HG03469 (cell line): ENCODE measurements at regions not wholly inside any gene's neighbourhood (a gene's known extent, or its start where the extent isn't known, plus 50 kb on each side); places are given as distances from the start of the nearest gene placed in this dataset.
"Not testable (repeated sequence)": the region's sequence is repeated elsewhere in the genome, so short reads cannot be mapped to it uniquely, and the experiment has no call there.

ENCODE experiments used
- ATAC-seq: cut with Tn5 transposase; IDR thresholded peaks from one replicate; pipeline ENCODE4 v1.9.1; 2021; ENCODE audit warnings: mild to moderate bottlenecking, moderate library complexity, moderate number of reproducible peaks; ENCODE audit not compliant: unreplicated experiment

DNA sequence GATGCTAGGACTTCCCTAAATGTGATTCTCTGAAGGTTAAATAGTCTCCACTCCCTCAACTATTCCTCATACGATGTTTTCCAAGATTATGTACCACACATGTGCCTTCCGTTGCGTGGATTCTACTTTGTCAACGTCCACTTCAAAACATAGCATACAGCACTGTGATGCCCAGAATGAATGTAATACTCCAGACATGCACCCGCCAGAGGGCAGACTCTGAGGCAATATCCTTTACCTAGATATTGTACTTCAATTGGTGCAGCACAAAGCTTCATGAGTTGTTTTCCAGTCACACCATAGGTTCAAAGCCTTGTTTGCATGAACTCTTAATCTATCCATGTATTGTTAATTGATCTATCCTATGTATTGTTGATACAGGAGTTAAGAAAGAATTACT, 201.0 kb upstream of the NABP1 start:
- ATAC-seq: no peak

DNA sequence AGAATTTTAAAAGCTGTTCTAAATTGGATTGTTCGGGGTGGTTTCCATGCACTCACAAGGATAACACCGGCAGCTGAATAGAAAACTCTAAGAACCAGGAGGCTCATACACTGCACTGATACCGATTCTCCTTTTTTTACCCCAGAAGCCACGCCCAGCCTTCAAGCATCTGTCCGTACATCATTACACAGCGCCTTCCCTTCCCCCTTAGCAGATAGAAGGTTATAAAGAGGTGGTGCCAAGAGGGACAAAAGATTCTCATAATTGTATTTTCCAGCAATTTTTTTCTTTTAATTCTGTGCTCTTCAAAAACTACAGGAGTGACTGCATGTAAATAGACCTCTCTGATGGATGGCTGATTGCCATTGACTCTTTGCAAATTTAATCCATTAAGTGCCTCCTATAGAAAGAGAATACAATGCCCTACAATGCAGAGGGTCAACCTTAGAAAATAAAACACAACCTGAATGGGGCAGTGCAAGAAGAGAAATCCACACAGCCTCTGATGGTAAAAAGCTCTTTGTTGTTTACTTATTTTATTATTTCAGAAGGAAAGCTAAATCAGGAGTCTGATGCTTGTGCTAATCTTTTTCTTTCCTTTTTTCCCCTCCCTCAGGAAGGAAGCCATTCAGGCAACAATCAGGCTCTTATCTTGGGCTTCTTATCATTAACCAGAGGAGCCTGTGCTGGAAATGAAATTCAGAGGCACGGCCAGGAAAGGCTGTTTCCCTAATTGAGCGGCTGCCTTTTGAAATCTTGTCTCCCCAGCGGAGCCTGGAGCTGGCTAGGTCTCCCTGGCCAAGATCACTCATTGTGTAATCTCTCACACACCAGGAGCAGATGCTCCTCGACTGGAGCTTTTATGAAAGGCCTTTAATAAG, 198.9 kb upstream of the NABP1 start:
- ATAC-seq: no peak

DNA sequence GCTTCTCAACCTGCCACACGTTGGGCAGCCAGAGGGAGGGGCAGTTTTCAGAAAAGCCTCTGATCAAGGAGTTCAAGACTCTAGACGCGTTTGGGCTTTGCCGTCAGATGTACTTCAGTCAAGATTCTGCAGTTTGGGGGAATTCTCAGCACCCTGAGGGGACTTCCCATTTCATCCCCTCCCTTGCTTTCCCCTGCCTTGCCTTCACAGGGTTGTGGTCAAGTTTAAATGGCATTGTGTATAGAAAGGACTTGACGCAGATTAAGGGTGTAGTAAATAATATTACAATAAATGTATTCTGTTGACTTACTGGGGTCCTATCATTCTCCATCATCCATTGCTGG, 198.3 kb upstream of the NABP1 start:
- no peak for ATAC-seq

DNA sequence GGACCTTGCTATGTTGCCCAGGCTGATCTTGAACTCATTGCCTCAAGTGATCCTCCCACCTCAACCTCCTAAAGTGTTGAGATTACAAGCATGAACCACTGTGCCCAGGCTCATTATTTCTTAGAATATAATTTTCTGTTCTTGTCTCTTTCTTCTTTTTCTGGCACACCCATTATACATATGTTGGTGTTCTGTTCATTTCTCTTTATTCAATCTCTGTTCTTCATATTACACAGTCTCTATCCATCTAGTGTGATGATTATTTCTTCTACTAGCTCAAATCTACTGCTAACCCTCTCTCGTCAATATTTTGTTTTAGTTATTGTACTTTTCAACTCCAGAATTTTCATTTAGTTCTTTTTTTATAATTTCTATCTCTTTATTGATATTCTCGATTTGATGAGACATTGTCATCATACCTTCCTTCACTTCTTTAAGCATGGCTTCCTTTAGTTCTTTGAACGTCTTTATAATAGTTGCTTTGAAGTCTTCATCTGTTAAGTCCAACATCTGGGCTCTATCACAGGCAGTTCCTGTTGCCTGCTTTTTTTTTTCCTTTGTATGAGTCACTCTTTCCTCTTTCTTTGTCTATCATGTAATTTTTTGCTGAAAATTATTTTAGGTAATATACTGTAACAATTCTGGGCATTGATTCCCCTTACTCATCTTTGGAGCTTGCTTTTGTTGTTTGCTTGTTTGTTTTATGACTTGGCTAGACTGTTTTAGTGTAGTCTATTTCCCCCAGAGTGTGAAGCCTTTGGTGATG, 196.4 kb upstream of the NABP1 start:
- no peak for ATAC-seq

DNA sequence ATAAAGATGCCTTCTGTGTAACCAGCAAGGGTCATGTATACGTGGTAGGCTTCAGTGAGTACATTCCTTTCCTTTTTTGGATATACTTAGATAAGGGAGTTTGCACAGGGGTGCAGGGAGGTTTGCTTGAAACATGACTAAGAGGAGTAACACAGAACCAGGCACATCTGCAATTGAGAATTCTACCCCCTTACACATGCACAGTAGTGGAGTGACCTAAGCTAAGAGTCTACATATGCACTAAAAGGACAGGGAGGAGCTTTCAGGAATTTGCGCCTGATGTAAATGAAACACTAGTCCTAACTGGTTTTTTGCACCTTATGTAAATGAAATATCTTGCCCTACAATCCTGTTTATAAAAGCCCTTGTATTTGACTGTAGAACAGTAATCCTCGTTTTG, 194.8 kb upstream of the NABP1 start:
- ATAC-seq: no peak

DNA sequence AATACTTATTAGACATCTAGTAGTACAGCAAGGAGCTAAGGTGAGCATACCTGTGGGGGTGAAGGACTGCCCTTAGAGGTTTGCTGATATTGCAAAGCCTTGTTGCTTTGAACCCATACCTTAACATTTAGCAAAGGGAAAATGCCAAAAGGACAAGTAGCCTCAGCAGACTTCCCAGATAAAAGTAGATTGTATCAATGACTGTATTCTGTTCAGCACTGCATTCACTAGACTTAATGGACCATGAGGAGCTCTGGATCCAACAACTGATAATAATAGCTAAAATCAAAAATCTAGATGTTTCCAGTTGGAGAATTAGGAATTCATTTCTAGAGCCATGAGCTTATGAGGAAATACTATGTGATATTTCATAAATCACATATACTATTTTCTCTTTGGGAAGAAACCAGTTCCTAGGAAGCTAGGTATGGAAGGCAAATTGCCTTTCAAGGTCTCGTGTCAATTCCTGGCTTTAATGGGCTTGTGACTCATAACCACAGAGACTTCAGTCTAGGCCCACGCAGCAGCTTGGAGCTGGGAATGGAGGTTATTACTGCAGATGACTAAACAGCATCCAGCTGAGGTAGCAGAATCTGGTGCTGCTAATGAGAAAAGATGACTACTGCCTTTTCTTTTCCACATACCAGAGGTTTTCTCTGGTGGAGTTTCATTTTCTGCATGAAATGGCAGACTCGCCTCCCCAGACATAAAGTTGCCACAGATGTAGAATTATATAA, 191.2 kb upstream of the NABP1 start:
- ATAC-seq: no peak

DNA sequence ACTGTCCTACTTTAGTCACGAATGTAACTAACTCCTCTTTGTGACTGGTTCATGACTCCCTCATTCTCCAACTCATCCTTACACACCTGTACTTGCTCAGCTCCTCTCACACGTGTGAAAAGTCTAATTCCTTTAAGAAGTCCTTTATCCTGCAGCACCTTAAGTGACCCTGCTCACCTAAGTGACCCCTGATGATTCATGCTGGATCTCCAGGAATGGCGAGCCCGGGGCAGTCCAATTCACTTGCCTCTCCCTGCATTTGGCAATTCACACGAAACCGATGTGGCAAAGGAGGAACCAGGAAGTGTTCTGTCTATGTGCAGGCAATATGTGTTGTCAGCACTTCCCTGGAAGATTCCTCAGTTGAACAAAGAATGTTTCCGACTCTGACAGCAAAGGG, 189.8 kb upstream of the NABP1 start:
- ATAC-seq: no peak

DNA sequence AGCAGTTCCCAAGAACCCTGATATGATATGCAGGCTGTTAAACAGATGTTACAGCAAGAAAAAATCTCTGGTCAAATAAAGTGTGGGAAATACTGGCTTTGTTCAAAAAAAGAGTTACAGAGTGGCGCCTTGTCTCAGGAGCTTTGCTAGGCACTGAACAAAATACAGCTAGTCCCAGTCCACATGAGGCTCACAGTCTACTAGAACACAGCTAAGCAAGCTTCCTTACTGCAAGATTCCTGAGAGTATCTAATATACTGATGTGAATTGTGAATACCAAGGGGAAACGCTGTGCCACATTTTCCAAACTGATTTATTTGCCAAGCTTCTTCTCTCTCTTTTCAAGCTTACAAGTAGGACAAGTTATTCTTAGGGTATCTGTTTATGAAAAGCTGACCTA, 188.8 kb upstream of the NABP1 start:
- ATAC-seq: no peak

DNA sequence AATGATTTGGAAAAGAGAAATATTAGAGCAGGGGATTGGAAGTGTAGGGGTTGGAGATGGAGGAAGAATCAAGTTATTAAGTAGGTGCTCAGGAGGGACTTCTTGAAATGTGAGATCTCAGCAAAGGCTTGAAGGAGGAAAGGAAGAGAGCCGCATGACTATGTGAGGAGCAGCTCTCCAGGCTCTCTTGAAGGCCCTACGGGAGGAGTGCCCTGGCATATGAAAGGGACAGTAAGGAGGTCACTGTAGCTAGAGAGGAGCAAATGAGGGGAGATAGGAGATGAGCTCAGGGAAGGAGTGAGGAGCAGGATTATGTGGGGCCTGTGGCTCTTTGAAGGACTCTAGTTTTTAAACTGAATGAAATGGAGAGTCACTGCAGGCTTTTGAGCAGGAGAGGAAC, 181.1 kb upstream of the NABP1 start:
- ATAC-seq: no peak

DNA sequence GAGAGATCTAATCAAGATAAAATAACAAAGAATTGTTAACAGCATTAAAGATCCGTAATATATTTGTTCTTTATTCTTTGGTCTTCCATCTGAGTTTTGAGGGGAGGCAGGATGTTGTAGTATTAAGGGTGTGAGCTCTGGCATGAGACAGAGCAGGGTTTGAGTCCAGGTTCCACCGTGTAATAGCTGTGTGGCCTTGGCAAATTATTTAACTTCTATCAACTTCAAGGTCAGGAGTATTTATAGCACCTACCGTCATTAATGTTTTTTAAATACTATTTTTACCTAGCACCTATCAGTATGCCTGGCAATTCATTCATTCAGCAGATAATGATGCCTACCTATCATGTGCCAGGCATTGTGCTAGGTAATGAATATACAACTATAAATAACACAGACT, 180.1 kb upstream of the NABP1 start:
- no peak for ATAC-seq

DNA sequence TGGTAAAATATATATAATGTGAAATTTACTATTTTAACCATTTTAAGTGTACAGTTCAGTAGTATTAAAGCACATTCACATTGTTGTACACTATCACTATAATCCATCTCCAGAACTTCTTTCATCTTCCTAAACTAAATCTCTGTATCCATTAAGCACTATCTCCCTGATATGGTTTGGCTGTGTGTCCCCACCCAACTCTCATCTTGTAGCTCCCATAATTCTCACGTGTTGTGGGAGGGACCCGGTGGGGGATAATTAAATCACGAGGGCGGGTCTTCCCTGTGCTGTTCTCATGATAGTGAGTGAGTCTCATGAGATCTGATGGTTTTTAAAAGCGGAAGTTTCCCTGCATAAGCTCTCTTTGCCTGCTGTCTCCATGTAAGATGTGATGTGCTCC, 178.9 kb upstream of the NABP1 start:
- ATAC-seq: no peak

DNA sequence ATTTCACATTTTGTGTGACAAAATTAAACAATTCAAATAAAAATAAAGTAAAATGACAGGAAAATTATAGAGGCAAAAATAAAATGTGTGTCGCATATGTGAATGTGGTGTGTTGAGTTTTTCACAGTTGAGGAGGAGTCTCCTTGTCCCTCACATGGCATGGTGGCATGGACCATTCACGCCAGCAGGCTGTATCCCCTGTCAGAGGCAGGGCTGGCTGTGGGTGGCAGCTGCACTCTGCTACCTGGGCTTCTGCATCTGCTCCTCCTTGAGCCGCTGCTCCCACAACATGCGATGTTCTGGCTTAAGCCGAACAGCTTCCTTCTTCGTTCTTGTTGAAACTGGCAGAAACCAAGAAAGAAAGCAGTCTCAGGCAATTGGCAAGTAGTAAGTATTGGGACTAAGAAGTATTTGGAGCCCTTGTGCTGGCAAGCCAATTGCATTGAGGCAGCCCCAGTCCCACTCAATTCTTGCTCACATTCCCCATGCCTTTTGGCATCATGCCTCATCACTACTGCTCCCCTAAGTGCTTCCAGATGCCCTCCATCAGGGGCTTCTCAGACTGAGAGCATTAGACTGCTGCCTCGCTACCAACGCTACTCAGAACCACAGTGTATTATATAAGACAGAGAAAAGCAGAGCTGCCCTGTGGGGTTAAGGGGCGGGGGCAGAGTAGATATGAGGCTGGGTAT, 177.9 kb upstream of the NABP1 start:
- no peak for ATAC-seq

DNA sequence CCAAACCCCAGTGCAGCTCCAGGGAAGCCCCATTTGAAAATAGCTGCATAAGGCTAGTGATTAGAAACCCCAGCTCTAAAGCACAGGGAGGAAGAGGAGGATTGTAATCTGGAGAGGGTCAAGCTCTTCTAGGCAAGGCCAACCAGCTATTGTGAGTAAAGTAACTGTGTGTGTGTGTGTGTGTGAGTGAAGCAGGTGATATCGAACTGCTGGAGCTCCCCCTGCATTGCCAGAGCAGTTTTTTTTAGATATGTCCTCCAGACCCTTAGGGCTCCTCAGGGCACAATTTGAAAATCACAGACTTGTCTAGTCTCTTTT, 177.4 kb upstream of the NABP1 start:
- no peak for ATAC-seq

DNA sequence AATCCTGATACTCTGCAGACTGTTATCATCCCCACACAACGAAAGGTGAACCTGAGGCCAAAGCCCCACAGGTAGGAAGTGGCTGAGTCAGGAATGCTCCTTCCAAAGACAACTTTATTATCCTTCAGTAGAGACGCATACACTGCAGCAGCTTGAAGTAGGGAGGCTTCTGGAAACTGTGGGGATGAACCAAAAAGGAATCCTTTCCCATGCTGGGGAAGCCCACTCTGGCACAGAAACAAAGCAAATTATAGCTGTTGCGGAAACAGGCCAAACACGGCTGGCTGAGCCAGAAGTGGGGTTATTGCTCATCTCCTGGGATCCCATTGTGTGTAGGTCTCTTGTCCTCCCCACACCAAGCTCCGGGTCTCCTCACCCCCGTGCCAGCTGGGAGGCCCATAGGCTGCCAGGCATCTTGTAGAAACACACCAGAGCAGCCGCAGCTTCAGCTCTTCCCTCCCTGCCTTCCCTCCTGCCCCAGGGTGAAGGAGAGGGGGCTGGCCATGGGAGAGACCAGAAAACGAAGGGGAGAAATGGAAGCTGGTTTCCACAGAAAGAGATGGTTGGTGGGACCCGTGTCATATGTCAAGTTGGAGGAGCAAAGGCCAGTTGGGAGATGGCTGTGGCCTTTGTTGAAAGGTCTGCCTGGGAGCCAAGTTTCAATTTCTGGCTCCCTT, 176.9 kb upstream of the NABP1 start:
- ATAC-seq: no peak

DNA sequence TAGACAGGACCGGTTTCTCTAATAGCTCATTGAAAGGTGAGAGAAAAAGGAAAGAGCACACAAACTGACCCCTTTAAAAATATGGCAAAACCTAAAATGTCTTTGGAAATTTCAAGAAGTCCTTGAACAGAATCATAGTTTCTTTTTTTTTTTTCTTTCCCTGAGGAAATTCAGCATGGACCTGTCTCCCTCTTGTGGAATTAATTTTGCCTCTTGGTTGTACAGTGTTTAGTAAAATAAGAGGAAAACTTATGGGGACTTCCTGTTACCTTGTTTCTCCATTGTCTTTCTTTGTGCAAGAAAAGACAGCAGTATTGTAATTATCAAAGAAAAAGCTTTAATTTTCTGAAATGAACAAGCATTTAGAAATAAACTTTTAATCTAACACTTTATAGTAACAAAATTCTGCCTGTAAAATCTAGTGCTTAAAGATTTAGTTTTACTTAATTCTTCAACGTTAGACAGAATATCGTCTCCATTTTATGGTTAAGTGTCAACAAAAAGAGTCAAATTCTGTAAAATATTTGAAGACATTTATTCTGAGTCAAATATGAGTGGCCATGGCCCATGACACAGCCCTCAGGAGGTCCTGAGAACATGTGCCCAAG, 176.3 kb upstream of the NABP1 start:
- no peak for ATAC-seq

DNA sequence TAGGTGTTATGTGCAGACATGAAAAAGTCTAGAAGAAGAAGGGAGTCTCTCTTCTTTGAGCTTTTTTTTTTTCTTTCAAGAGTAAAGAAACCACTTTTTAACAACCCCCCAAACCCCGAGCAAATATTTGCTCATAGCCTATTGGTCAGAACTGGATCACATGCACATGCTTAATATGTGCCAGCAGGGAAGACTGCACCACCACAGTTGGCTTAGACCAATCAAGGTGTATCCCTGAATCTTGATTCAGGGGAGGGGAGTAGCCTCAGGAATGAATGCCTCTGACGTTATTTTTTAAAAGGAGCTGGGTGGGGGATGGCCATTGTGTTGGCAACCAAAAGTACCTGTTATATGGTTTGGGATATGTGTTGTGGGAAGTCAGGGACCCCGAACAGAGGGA, 171.4 kb upstream of the NABP1 start:
- ATAC-seq: no peak

DNA sequence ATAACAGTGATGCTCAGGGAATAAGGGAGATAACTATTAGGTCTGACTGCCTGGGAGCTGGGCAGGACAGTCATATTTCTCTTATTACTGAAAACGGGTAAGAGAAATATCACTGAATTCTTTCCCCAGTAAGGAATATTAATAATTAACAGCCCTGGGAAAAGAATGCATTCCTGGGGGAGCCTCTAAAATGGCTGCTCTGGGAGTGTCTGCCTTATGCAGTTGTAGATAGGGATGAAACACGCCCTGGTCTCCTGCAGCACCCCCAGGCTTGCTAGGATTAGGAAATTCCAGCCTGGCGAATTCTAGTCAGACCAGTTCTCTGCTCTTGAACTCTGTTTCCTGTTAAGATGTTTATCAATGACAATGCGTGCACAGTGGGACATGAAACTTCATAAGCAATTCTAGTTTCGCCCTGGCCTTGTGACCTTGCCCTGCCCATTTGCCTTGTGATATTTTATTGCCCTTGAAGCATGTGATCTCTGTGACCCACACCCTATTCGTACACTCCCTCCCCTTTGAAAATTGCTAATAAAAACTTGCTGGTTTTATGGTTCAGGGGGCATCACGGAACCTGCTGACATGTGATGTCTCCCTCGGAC, 170.6 kb upstream of the NABP1 start:
- ATAC-seq: not testable (repeated sequence)

DNA sequence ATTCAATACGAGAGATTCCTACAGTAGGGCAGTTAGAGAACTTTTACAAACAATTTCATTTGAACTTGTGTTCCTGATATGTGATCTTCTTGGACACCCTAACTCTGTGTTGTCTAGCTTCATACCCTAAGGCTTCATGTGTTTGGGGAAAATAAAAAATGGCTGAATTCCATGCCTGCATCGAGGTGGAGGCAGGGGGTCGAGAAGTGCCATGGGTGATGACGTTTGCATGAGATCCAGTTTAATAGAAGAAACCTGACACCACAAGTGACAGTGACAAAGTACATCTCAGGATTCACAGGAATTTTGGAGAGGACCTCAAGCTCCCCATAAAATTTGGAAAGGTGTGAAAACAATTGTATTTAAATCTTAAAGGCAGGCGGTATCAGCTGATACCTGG, 169.2 kb upstream of the NABP1 start:
- no peak for ATAC-seq

DNA sequence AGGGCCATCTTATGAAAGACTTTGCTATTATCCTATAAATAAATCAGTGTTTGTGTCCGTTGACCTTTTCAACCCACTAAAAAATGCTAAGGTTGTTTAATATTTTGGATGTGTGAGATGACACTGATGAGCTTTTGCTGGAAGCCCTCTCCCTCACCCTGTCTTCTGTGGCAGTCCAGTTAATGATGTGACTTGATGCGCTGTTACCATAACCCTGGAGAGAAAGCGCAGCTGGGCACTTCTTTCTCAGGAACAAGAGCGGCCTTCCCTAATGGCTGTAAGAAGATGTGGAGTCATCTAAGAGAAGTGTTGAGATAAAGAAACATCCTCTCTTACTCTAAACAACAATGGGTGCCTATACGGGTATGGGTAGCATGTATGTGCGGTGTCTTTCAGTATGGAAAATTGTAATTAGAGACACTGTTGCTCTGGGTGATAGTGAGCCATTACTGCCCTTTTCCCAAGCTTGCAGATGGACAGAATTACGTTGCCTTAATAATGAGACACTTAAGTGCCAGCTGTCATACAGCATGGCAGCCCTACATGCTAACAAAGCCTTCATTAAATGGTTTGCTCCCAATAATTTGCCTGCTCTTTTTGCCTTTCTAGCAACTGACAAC, 165.6 kb upstream of the NABP1 start:
- no peak for ATAC-seq

DNA sequence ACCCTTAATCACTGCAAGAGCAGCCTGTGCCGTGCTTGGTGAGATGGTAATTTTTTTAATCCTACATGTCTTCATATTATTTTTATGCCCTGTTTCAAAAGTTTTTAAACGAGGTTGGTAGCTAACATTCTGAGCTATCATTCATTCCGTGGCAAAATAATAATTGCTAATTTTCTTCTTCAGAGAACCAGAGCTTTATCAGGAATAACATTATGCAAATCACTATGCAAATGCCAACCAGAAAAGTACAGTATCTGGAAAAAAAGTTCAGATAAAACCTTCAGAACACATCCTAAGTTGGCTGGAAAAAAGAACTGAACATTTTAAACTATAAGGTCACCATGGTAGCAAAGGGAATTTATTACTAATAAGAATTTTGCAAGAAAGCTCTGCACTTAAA, 165.1 kb upstream of the NABP1 start:
- no peak for ATAC-seq
